Activated CD8-positive, alpha-beta memory T cell treated with anti-CD3 and anti-CD28 coated beads for 24 hours (primary cell): ENCODE measurements at regions not wholly inside any gene's neighbourhood (a gene's known extent, or its start where the extent isn't known, plus 50 kb on each side); places are given as distances from the start of the nearest gene placed in this dataset.

Experiments used
- DNase-seq: peaks from one replicate; pipeline ENCODE4 v3.0.0-alpha.2; 2020

GRCh38 chr16:65521633-65522328 is 399.9 kb upstream of the CDH11 start:
- DNase-seq = no peak

- no peak for DNase-seq
These were observed 397.5 kb upstream of the CDH11 start for GRCh38 chr16:65519402-65519801.

- no peak for DNase-seq
These were observed 393.3 kb upstream of the CDH11 start for GRCh38 chr16:65515193-65515592.

GRCh38 chr16:65510850-65511249 is 389.0 kb upstream of the CDH11 start:
- DNase-seq = no peak

GRCh38 chr16:65510241-65510640 is 388.4 kb upstream of the CDH11 start:
- DNase-seq = no peak

GRCh38 chr16:65509172-65509571 is 387.3 kb upstream of the CDH11 start:
- no peak for DNase-seq

- DNase-seq = no peak
These were observed 379.1 kb upstream of the CDH11 start for GRCh38 chr16:65500919-65501318.

- DNase-seq = no peak
These were observed 378.1 kb upstream of the CDH11 start for GRCh38 chr16:65500007-65500406.

GRCh38 chr16:65499566-65499965 is 377.7 kb upstream of the CDH11 start:
- DNase-seq = no peak

GRCh38 chr16:65497571-65497970 is 375.7 kb upstream of the CDH11 start:
- DNase-seq = no peak

- no peak for DNase-seq
These were observed 373.2 kb upstream of the CDH11 start for GRCh38 chr16:65495106-65495505.

- no peak for DNase-seq
These were observed 372.7 kb upstream of the CDH11 start for GRCh38 chr16:65494609-65495008.

- no peak for DNase-seq
These were observed 372.2 kb upstream of the CDH11 start for GRCh38 chr16:65494080-65494479.

- no peak for DNase-seq
These were observed 368.4 kb upstream of the CDH11 start for GRCh38 chr16:65490286-65490685.

- DNase-seq = no peak
These were observed 367.7 kb upstream of the CDH11 start for GRCh38 chr16:65489531-65490023.

GRCh38 chr16:65487231-65487630 is 365.4 kb upstream of the CDH11 start:
- no peak for DNase-seq

- DNase-seq = no peak
These were observed 360.1 kb upstream of the CDH11 start for GRCh38 chr16:65481956-65482355.

GRCh38 chr16:65480281-65481091 is 358.6 kb upstream of the CDH11 start:
- no peak for DNase-seq

GRCh38 chr16:65476448-65476955 is 354.6 kb upstream of the CDH11 start:
- no peak for DNase-seq

GRCh38 chr16:65473699-65474098 is 351.8 kb upstream of the CDH11 start:
- no peak for DNase-seq

GRCh38 chr16:65469116-65469515 is 347.3 kb upstream of the CDH11 start:
- no peak for DNase-seq

- no peak for DNase-seq
These were observed 346.3 kb upstream of the CDH11 start for GRCh38 chr16:65468133-65468532.

- DNase-seq = no peak
These were observed 341.9 kb upstream of the CDH11 start for GRCh38 chr16:65463652-65464260.

GRCh38 chr16:65457084-65457483 is 335.2 kb upstream of the CDH11 start:
- DNase-seq = no peak
